ENCODE measurements at regions not wholly inside any gene's neighbourhood (a gene's known extent, or its start where the extent isn't known, plus 50 kb on each side); places are given as distances from the start of the nearest gene placed in this dataset.

DNA sequence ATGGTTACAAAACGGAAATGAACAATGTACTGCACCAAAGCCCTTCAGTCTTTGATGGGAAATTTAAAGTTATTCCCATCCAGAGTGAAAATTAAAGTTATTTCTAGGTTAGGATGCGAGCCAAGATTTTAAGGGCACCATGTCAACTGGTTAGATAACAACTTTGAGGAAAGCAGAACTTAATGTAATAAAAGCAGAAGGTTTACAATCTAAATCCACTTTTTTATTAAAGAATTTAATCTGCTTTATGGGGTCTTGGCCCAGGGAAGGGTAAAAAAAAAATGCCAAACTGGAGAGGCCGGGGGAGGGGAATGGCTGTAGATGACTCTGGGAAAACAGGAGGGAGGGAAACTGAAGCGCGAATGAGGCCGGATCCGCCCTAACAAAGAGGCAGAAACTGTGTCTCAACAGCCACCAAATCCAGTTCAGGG is 108.2 kb upstream of the ATF7IP start:
- no peak for DNase-seq

DNA sequence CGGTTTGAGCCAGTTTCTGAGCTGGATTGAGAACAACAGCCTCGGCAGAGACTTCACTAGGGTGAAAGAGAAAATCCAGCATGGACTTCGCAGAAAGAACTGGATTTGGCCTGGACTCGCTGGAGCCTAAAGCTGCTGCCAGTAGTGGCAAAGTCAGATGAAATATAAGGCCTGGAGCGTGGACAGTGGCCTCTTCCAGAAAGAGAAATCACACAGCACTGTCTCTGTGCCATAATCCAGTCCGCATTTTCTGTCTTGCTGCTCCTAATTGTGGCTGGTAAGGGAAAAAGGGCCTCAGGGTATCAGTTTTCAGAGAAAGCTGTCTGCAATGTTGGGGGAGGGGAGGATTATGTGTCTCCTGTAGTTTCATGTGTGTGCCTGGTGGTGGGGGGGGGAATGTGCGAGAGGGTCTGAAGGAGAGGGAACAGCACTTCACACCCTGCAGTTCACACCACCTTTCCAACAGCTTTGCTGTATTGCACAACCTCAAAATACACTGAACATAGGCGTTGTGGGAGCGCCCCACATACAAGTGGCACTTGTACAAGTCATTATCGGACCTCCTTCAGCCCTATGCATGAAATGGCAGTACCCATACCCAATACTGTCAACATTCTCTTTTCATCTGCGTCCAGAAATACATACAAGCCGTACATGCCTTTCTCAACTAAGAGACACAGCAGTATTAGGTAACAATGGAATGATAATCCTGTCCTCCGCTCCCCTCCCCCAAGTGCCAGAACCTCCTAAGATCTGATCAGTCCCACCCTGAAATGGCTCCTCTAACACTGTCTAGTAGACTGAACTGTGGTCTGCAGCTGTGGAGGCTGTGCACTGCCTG is 107.5 kb upstream of the ATF7IP start:
- peak; percentile 88 for DNase-seq

DNA sequence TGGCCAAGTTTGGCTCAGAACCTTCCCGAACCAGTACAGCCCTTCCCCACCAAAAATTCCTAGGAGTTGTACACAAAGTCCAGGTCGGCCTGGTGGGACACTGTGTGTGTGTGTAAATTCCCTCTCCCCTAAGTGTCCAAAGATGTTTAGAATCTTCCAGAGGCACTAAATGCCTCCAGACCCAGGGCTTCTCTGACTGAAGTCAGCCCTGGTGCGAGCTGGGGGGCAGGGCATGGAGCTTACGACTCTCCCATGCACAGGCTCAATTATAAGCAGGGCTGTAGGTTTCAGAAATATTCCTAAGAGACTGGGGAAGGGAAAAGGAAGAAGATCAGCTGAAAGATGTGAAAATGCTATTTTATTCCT is 106.9 kb upstream of the ATF7IP start:
- DNase-seq: no peak

DNA sequence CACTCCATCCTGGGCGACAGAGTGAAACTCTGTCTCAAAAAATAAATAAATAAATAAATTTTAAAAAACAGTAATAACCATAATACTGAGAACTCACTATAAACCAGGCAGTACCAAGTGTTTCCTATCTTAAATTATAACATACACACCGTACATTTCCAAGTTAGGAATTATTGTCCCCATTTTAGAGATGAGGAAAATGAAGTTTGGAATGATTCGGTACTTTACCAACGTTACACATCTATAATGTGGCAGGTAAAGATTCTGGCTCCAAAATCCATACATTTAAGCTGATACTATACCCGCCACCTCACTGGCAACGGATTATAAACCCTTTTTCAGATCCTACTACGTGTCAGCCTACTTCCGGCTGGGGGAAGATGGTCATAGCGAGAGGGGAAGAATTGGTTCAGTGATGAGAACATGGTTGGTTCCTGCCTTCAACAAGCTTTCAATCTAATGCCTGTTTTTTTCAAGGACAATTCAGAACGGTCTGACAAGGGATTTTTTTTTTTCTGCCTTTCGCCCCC is 105.9 kb upstream of the ATF7IP start:
- DNase-seq: no peak

DNA sequence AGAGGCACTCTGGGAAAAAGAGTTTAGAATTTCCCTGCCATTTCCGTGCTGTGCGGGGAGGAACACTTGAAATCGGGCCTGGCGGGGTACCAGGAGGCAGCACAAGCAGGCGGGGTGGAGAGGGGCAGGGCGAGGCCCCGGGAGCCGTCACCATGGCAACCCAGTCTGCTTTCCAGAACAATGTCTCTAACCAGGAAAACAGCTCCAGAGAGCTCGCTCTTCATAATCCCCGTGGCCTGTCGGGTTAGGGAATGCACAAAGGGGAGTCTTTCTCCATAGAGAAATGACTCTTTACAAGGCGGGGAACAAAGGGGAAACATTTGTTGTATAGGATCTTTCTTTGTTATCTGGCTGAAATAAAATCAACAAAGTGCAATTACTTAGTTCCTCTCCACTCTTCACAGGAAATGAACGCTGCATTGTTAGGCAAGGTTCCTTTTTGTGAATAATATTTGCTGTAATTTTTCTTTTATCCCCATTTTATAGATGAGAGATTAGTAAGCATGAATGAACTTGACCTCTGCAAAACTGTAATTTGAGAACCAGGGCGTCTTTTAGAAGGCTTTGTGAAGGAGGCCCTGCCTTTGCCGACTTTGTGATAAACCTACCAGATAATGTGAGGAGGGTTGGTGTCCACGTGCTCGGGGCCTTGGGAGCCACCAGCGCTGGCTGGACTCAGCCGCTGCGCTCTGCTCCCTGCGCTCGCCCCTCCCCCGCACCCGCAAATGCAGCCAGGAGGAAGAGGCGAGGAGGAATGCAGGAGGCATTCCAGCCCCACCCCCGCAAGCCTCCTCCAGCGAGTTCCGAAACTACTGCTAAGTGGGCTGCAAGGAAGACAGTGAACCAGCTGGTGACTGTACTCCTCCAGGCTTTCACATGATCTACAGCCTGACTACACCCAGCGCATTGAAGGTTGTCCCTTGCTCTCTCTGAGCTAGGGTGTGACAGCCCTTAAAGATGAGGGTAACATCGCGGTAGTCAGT is 105.2 kb upstream of the ATF7IP start:
- DNase-seq: no peak

DNA sequence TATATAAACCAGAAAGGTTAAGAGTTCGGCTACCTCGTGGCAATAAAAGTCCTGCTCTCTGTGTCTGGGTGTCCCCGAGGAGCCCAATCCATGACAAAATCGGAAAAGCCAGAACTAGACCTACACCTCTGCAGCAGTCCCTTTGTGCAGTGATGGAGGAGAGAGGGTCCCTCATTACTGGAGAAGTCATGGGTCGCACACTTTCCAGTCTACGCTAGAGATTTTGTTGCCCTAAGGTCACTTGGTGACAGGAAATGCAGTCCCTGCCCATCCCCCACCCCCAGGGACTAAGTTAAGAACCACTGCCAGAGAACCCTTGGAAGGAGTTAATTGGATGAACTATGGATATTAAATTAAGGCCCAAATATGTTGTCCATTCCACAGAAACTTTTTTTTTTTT is 104.4 kb upstream of the ATF7IP start:
- DNase-seq: no peak

DNA sequence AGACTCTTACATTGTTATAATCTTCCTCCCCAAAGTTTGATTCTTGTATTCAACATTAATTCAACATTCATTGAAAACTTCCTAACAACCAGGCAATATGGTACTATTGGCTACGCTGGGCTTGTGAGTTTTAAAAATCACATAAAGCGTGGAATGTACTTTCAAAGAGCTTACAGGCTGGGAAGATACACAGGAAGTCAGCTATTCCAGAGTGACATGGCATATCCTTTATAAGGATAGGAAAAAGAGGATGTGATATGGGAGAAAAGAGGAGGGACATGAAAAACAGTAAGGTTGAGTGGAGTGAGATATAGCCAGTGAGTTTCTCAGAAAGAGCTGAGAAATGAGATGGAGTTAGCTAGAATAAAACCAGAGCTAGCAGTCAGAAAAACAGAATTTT is 103.6 kb upstream of the ATF7IP start:
- DNase-seq: no peak

DNA sequence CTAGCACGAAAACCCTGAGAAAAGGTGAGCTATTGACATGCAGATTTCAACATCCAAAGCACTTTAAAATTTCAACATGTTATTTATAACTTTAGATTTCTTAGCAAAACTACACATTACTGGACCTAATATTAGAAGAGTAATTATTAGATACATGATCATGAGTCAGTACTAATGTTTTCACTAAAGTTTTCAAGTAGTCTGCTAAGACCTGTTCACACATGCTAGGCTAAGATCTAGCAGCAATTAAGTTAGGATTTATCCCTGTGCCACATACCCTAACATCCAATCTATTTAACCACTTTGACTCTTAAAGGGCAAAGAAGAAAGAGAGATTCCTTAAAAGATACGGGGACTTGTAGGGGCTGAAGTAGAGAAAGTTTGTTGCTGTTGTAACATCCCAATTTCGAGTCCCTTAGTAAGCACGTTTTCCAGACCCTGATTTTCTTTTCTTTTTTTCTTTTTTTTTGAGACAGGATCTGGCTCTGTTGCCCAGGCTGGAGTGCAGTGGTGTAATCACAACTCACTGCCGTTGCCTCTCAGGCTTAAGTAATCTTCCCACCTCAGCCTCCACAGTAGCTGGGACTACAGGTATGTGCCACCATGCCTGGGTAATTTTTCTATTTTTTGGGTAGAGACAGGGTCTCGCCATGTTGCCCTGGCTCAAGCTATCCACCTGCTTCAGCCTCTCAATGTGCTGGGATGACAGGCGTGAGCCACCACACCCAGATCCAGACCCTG is 102.5 kb upstream of the ATF7IP start:
- no peak for DNase-seq

DNA sequence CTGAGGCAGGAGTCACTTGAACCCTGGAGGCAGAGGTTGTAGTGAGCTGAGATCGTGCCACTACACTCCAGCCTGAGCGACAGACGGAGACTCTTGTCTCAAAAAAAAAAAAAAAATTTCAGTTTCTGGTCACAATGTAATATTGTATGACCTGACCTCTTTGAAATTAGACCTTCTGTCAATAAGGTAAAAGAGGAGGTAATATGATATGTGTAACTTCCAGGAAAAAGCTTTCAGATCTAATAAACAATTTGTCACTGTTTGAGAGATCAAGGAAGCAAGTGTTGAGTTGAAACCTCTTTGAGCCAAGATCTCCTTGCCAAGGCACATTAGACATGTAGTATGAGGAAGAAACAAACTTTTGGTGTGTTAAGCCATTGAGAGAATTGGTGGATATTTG is 101.7 kb upstream of the ATF7IP start:
- no peak for DNase-seq

DNA sequence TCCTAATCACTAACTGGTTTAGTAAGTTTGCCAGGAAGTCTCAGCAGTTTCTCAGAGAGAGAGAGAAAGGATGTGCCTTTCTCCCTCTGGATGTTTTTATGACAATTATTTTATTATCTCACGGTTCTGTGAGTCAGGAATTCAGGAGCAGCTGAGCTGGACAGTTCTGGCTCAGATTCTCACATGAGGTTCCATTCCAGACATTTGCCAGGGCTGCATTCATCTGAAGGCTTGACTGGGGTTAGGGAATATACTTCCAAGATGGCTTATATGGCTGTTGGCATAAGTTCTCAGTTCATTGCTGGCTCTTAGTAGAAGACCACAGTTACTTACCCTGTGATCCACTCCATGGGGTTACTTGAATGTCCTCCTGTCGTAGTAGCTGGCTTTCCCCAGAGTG is 101.2 kb upstream of the ATF7IP start:
- DNase-seq: no peak

DNA sequence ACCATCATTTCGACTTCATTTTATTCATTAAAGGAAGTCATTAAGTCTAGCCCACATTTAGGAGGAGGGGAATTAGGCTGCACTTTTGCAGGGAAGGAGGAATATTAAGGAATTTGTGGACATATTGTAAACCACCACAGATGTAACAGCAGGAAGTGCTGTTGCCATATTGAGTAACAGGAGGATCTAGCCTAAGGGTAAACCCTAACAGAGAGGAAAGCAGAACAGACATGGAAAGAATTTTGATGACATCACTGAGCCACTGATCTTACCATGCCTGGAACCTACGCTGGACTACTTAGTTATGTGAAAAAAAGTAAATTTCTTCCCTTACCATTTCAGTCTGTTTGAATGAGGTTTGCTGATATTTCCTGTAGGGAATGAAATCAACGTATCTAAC is 100.7 kb upstream of the ATF7IP start:
- DNase-seq: no peak

DNA sequence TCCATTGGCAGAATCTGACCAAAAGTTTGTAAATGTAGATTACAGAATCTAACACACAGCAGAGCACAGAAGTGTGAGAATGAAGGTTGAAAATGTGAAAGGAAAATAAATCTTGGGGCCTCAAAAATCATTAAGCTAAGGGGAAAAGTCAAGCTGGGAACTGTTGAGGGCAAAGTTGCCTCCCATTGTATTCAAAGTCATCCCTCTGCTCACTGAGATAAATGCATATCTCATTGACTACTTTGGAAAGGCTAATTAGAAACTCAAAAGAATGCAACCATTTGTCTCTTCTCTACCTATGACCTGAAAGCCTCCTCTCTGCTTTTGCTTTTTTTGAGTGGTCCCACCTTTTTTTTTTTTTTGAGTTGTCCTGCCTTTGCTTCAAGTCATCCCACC is 97.4 kb upstream of the ATF7IP start:
- no peak for DNase-seq

DNA sequence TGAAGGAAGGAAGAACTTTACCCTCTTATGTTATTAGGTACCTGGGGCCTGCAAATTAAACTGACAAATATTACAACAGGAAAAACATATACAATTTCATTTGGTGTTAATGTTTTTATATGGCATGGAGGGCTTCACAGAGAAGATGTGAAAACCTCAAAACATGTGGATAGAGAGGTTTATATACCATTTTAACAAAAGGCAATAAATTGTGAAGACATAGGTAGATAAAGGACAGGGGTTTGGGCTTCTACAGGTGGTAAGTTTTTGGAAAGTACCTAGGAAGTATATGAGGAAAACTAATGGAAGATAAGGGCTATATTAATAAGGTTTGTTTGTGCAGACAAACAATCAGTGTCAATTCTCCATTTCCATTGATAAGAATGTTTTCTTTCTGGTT is 95.1 kb upstream of the ATF7IP start:
- DNase-seq: no peak

DNA sequence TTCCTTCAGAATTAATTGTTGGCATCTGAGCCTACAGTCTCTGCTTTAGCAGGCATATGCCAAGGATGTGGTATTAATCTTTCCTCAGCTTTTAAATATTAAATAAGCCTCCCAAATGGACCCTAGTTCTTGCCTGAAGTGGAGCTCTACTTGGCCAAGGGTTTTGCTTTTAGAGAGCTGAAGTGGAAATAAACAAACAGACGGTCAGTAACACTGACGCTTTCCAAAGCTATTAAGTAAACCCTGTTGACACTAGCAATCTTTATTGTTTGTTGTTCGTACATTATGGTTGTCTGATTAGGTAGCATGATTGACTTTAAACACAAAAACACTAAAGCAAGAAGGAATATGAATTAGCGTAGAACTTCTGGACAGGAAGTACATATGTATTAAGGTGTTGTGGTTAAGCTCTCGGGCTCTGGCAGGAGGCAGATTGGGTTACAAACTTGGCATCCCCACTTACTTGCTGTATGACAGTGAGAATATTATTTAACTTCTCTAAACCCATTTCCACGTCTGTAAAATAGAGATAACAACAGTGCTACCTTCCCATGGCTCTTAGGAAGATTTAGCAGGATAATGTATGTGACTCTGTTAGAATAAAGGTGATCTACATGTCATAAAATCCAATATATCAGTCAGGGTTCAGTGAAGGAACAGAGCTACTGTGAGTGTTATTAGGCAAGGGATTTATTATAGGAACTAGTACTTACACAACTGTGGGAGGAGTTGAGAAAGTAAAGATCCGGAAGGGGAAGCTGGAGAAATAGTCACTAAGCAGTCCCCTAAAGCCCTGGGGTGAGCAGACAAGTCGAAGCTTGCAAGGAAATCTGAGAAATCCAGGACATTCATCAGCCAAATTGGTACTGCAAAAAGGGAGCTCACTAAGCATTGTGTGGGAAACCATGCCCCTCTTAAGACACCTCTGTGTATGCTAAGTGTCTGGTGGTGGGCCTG is 92.2 kb upstream of the ATF7IP start:
- DNase-seq: no peak

DNA sequence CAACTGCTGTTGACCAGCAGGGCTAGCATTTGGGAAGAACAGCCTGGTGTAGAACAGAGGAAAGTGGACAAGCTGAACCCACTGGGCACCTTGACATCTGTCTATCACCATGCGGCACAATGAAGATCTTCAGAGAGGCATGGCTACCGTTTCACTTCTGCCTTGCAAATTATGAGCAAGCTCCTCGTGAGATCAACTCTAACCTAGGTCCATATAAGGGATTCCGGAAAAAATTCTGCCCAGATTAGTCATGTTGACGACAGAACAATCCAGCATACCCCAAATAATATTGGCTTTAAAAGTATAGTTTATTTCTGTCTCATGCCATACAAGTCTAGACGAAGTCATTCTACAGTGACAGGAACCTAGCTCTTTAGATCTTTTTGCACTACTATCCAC is 91.6 kb upstream of the ATF7IP start:
- DNase-seq: no peak

DNA sequence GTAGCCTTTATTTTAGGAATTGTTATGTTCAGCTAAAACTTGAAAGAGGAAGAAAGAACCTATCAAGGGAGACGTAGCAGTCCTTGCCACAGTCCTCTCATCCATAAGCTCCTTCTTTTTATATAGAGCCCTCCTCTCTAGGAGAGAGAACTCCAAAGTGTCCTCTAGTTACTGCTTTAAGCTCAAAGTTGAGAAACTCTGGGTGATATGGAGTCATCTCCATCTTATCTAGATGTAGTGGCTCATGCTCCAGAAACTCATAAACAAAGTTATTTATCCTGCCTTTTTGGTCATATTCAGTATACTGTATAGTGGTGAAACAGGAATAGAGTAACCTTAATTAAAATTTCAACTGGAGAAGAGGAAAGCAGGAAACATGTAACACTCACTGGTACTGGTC is 90.4 kb upstream of the ATF7IP start:
- no peak for DNase-seq

DNA sequence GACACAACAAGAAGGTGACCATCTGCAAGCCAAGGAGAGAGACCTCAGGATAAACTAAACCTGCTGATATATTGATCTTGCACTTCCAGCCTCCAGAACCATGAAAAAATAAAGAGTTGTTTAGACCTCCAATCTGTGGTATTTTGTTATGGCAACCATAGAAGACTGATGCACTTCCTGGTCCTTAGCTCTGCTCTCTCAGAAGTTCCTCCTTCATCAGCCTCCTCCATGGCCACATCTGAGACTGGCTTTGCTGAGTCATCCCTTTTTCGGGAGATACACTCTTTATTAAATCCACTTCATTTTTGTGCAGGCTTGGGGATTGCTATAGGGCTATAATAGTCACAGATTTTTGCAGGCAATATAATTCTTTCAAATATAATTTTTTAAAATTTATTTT is 89.6 kb upstream of the ATF7IP start:
- no peak for DNase-seq

DNA sequence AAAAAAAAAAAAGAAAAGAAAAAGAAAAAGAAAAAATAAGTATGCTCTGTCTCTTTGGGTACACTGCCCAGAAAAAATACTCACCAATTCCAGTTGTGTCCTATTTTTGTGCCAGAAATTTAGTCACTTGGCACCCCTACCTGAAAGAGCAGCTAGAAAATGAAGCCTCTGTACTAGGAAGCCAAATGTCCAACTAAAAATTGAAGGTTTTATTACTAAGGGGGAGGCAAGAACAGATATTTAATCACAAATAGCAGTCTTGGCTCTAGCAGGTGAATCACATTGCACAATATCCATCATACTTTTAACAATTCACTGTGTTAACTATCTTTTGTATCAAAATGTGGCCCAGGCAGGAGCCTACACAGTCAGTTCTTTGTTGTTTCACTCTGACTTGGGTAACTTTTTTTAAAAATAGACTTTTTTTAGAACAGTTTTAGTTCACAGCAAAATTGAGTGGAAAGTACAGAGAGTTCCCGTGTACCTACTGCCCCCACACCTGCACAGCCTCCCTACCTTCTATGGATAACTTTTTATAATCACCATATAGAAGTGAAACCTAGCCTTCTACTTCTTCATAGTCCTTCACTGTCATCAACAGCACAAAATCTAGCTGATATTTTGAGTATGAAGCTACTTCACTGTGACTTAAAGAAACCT is 87.1 kb upstream of the ATF7IP start:
- DNase-seq: no peak

DNA sequence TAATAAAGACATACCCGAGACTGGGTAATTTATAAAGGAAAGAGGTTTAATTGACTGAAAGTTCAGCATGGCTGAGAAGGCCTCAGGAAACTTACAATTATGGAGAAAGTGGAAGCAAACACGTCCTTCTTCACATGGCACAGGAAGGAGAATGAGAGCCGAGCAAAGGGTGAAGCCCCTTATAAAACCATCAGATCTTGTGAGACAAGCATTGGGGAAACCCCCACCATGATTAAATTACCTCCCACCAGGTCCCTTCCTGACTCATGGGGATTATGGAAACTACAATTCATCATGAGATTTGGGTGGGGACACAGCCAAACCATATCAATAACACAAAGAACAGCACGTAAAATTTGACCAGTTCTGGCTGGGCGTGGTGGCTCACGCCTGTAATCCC is 85.6 kb upstream of the ATF7IP start:
- no peak for DNase-seq

DNA sequence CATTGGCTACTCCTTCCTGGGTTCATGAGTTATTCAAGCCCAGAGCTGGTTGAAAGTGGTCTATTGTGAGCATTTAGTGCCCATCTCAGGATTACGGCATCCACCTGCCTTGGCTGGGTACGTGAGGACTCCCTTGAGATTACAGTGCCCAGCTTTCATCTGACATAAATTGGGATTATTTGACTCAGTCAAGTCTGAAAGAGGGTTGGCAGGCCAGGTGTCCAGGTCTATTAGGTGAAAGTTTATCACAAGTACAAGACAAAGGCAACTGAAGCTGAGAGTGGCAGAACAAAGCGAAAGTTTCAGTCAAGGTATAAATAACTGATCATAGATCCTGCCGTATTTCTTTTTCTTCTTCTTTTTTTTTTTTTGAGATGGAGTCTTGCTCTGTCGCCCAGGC is 84.6 kb upstream of the ATF7IP start:
- DNase-seq: no peak

DNA sequence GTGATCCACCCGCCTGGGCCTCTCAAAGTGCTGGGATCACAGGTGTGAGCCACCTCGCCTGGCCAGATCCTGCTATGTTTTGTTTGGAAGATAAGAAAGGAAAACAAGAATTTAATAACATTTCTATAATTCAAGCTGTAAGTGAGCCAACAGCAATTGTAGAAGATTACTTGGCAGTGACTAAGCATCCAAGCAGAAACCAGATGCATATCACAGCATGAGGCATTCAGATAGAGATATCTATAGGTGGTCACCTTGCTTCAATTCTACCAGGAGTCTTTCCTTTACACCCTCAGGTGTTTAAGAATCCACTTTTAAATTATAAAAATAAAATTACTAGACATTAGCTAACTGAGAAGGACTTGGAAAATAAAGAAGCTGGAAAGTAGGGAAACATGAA is 83.9 kb upstream of the ATF7IP start:
- DNase-seq: no peak

Measured in activated CD8-positive, alpha-beta memory T cell treated with anti-CD3 and anti-CD28 coated beads, Interleukin-2, amount 50 U/mL, for 48 hours (primary cell).